ENCODE measurements at regions not wholly inside any gene's neighbourhood (a gene's known extent, or its start where the extent isn't known, plus 50 kb on each side); places are given as distances from the start of the nearest gene placed in this dataset.
"Not testable (repeated sequence)": the region's sequence is repeated elsewhere in the genome, so short reads cannot be mapped to it uniquely, and the experiment has no call there.

- H3K36me3 ChIP-seq (ENCODE audit: insufficient read depth, low read length); H3K27ac ChIP-seq (ENCODE audit: low read length); H4K20me1 ChIP-seq (ENCODE audit: insufficient read depth, low read depth, low read length); H3K4me1 ChIP-seq (ENCODE audit: low read length); H3K9me2 ChIP-seq (replicated peaks; ENCODE audit: insufficient read depth, low read length); H3K9ac ChIP-seq (ENCODE audit: low read length); H3K9me3 ChIP-seq (ENCODE audit: low read length); DNase-seq; H3K79me2 ChIP-seq (ENCODE audit: low read length); H3K4me3 ChIP-seq (ENCODE audit: low read length); H3K4me2 ChIP-seq (ENCODE audit: low read depth, low read length, poor library complexity, severe bottlenecking); H3K27me3 ChIP-seq (ENCODE audit: low read length); H2AFZ ChIP-seq (ENCODE audit: low read length): not testable (repeated sequence)
Measured at GRCh38 chr2:182665500-182665899, 50.6 kb upstream of the DNAJC10 start.
